ENCODE measurements at regions not wholly inside any gene's neighbourhood (a gene's known extent, or its start where the extent isn't known, plus 50 kb on each side); places are given as distances from the start of the nearest gene placed in this dataset.

DNA sequence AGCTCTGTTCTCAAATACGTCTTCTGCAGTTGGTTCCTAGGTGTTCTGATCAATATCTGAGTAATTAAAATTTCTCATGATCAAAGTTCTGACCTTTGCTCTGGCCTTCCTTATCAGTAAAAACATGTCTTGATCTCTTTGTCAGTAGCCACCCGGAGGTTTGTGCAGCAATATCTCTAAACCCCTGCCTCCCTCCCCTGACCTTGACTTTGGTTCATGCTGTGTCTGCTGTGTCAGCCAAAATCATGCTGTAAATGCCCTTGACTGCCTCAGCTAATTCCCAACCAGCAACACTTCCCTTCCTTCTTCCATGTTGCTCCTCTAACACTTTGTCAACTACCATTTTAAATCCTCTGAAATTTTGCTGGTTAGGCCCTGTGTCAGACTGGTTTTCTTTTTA, 424.7 kb downstream of the FAM181B start:
- in situ Hi-C loops (cut with HindIII; ENCODE audit: low sequenced_read_pairs): no loop called here

DNA sequence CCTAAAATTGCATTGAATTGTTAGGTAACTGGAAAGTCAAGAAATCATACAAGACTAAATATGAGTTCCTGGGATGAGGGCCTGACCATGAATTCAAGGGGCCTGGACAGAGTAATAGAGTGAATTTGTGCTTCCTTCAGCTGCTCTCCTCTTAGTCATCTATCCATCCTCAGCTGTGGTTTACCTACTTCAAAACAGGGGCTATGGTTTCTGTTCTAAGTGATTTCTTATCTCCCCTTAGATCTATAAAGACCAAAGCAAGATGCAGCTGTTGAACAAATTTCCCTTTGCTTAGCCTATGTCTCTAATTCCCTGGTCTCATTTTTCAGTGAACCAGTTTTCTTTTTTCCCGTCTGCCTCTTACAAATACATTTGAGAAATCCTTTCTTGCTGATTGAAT, 428.5 kb downstream of the FAM181B start:
- TF ChIP-seq, protein P1, sequence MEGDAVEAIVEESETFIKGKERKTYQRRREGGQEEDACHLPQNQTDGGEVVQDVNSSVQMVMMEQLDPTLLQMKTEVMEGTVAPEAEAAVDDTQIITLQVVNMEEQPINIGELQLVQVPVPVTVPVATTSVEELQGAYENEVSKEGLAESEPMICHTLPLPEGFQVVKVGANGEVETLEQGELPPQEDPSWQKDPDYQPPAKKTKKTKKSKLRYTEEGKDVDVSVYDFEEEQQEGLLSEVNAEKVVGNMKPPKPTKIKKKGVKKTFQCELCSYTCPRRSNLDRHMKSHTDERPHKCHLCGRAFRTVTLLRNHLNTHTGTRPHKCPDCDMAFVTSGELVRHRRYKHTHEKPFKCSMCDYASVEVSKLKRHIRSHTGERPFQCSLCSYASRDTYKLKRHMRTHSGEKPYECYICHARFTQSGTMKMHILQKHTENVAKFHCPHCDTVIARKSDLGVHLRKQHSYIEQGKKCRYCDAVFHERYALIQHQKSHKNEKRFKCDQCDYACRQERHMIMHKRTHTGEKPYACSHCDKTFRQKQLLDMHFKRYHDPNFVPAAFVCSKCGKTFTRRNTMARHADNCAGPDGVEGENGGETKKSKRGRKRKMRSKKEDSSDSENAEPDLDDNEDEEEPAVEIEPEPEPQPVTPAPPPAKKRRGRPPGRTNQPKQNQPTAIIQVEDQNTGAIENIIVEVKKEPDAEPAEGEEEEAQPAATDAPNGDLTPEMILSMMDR (IDR thresholded peaks at IDR 0.05; ENCODE audit: low read depth, low read length): no peak
- in situ Hi-C loops (cut with HindIII; ENCODE audit: low sequenced_read_pairs): no loop called here
- no peak for DNase-seq (ENCODE audit: low read depth, low spot score)
- H3K4me3 ChIP-seq (ENCODE audit: low read depth, low read length): no peak overlapping the region

More for the DNA sequence above, 424.7 kb downstream of the FAM181B start:
- TF ChIP-seq, protein P1 (IDR thresholded peaks at IDR 0.05; ENCODE audit: low read depth, low read length): no peak
- no peak overlapping the region for H3K4me3 ChIP-seq (ENCODE audit: low read depth, low read length)
- no peak for DNase-seq (ENCODE audit: low read depth, low spot score)

DNA sequence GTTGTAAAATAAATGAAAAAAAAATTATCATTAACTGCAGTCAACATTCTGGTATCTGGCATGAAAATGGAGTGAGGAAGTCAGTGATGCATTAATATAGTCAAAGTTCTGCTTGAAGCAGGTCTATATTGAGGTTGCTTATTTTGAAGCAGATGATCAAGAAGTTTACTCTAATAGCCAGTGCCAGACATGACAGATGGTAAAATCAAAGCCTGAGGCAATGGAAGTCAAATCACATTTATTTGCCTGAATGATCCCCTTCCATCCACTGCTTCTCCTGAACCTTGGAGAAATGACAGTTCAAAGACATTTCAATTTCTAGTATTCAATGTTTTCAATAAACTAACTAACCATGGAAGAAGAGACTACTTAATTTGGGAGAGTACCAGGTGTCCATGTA, 430.0 kb downstream of the FAM181B start:
- TF ChIP-seq, protein P1 (IDR thresholded peaks at IDR 0.05; ENCODE audit: low read depth, low read length): no peak
- in situ Hi-C loops (cut with HindIII; ENCODE audit: low sequenced_read_pairs): no loop called here
- H3K4me3 ChIP-seq (ENCODE audit: low read depth, low read length): no peak overlapping the region
- DNase-seq (ENCODE audit: low read depth, low spot score): no peak

DNA sequence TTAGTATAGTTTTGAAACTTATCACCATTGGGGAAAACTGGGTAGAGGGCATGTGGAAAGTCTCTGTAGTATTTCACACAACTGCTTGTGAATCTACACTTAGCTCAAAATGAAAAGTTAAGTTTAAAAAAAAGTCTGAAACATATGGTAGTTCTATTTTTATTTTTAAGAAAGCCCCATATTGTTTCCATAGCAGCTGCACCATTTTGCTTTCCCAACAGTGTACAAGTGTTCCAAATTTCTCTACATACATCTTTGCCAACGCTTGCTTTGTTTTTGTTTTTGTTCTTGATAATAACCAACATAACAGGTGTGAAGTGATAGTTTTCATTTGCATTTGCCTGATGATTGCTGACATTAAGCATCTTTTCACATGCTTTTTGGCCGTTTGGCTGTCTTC, 445.2 kb downstream of the FAM181B start:
- in situ Hi-C loops (cut with HindIII; ENCODE audit: low sequenced_read_pairs): no loop called here
- TF ChIP-seq, protein P1 (IDR thresholded peaks at IDR 0.05; ENCODE audit: low read depth, low read length): no peak
- DNase-seq (ENCODE audit: low read depth, low spot score): no peak
- no peak overlapping the region for H3K4me3 ChIP-seq (ENCODE audit: low read depth, low read length)

DNA sequence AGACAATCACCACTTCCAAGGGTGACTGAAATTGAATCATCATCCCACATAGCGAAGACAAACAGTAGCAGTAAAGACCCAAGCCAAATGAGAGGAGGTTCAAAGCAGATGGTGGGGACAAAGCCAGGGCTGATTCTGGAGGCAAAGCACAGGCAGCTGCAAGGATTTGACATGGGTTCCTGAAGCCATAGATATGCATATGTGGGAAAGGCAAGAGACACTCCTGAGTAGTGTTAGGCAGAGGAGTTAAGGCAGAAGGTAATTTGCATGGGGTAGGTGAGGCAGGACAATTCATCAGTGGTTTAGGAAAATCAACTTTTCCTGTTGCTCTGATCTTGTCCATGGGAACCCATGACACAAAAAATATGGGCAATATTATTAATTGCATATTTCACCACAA, 462.8 kb downstream of the FAM181B start:
- no peak overlapping the region for H3K4me3 ChIP-seq (ENCODE audit: low read depth, low read length)
- in situ Hi-C loops (cut with HindIII; ENCODE audit: low sequenced_read_pairs): no loop called here
- DNase-seq (ENCODE audit: low read depth, low spot score): no peak
- TF ChIP-seq, protein P1 (IDR thresholded peaks at IDR 0.05; ENCODE audit: low read depth, low read length): no peak

DNA sequence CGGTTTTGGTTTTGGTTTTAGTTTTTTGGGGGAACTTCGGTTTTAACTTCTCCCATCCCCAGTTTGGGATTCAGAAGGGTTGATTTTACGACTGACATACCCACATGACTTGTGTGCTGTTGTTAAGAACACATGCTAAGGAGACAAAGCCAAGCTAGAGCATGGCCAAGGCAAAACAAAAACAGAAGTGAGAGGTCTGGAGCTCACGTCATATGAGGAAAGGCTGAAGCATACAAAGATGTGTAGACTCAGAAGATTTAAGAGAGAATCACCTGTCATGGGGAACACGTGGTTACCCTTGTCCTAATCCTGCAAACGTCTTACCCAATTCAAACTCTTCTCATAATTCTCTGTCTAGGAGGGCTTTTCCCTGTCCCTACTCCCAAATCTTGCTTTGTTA, 465.0 kb downstream of the FAM181B start:
- no peak for DNase-seq (ENCODE audit: low read depth, low spot score)
- in situ Hi-C loops (cut with HindIII; ENCODE audit: low sequenced_read_pairs): no loop called here
- TF ChIP-seq, protein P1 (IDR thresholded peaks at IDR 0.05; ENCODE audit: low read depth, low read length): no peak

DNA sequence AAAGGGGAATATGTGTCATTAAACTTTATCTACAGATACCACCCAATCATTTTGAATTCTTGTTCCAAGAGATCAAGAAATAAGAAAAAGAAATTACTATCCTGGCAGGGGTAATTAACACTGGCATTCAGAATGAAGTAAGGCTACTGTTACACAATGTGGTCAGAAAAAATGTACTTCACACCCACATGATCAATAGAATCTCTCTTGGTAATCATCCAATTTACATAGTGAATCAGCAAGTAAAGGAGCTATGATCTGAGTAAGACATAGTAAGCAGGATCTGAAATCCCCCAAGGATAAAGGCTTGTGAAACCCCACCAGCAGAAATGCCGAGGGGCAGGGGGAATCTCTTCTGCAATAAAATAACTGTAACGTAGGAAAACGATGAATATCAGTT, 466.5 kb downstream of the FAM181B start:
- TF ChIP-seq, protein P1 (IDR thresholded peaks at IDR 0.05; ENCODE audit: low read depth, low read length): no peak
- in situ Hi-C loops (cut with HindIII; ENCODE audit: low sequenced_read_pairs): no loop called here
- no peak for DNase-seq (ENCODE audit: low read depth, low spot score)
- H3K4me3 ChIP-seq (ENCODE audit: low read depth, low read length): no peak overlapping the region

More for the DNA sequence above, 465.0 kb downstream of the FAM181B start:
- no peak overlapping the region for H3K4me3 ChIP-seq (ENCODE audit: low read depth, low read length)
